Left renal pelvis (tissue), 4 donors: ENCODE measurements at regions not wholly inside any gene's neighbourhood (a gene's known extent, or its start where the extent isn't known, plus 50 kb on each side); places are given as distances from the start of the nearest gene placed in this dataset.

ENCODE experiments used
- DNase-seq, 4 donors: peaks; one replicate each; pipeline ENCODE4 v3.0.0-alpha.2; 2013; ENCODE audit warnings: low read depth in 4 of 4, low spot score in 3 of 4

DNA sequence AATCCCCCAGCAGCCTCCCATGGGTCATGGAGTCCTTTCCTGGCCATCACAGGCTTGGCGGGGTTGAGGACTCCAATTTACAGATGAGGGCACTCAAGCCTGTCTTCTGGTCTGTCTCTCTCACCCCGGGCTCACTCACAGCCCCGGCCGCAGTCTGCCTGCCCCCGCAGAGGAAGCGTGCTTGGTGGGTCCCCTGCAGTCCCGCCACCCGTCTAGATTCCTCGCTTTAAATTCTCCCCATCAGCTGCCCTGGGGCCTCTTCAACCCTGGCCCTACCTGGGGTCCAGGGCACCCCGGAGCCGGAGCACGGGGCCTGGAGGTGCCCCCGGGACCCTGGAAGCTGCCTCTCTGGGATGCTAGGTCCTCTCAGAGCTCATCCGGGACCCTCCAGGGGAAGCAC is 92.9 kb downstream of the ENGASE start:
- DNase-seq = no peak

DNA sequence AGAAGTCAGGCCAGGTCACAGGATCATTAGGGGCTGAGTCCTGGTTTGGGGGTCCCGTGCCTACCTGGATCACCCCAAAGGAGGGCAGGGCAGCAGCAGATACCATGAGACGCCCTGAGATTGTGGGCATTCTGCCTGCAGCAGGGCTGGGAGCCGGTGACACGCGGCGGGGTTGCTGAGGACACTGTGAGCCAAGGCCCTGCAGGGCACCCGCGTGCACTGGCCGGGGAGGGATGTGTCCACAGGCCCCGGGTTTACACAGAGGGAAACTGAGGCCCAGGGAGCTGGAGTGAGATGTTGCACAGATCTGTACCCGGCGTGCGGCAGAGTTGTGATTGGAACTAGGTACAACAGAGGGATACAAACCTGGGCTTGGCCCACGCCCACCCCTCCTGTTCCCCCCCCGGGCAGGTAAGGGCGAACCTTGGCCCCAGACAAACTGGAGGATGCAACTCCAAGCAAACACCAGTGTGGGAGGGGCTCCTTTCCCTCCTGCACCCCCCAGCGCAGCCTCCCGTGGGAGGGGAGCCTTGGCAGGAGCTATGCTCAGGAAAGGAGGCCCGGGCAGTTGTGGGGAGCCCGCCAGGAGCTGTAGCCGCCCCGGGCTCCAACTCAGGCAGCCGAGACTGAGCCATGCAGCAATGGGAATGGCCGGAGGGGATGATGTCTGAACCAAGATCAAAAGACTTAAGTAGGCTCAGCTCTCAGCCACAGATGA is 91.3 kb downstream of the ENGASE start:
- no peak for DNase-seq

DNA sequence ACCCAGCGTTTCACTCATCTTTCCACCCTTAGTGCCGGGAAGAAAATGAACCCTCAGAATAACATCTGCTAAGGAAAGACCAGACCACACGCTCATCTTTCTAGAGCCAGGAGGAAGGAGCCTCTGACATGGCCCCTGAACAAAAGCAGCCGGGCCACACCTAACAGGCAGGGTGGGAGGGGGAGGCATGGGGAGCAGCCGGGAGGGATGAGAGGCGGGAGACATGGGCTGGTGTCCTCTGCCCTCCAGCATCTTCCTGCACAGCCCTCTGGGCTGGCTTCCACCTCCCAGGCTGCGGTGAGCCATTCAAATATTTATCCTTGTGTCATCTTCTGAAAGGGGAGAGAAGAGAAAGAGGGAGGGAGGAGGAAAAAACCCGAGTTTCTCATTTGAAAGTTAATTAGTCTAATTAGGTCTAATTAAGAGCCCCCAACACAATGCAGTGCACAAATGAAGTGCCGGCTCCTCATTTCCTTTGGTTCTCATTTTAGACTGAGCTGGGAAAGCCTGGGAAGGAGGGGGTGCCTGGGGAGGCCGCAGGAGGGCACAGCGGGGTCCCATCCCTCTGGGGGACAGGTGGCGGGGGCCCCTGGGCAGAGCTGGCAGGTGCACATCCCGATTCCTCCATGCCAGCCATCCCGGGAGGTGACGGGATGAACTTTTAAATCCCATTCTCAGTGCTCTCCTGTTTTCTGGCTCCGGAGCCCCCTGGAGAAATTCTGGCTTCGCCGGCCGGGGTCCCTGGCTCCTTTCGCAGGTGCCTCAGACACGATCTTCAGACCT is 90.5 kb downstream of the ENGASE start:
- no peak for DNase-seq

DNA sequence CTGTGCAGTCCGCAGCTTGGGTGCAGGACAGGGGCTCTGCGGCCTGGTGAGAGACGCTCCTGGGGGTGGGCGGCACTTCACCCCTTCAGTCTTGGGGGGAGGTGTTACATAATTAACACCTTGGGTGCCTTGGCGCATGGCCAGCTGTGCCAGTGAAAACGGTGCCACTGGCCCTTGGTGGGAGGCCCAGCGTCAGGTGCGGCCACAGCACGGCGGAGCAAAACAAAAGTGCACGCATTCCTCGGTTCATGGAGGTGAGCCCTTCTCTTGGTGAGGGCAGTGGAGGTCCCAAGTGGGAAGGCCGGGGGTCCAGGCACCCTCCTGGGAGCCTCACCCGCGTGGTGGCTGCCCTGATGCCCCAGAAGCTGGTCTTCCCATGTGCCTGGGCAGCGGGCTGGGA is 89.8 kb downstream of the ENGASE start:
- DNase-seq = no peak

DNA sequence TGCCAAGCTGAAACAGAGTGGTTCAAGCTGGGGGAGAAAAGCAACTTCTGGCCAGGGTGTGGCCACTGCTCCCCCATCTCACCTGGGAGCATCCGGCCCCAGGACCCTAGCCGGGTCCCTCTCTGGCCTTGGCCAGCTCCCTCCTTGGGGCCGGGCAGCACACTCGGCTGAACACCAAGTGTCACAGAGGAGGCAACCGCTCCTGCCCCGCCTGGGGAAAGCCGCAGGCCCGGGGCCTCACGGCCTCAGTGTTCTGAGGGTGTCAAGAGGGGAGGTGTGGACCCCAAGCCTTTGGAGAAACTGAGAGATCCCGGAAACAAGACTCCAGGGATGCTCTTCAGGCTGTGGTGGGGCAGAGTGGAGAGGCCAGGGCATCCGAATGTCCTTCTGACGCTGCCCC is 88.4 kb downstream of the ENGASE start:
- DNase-seq = no peak

DNA sequence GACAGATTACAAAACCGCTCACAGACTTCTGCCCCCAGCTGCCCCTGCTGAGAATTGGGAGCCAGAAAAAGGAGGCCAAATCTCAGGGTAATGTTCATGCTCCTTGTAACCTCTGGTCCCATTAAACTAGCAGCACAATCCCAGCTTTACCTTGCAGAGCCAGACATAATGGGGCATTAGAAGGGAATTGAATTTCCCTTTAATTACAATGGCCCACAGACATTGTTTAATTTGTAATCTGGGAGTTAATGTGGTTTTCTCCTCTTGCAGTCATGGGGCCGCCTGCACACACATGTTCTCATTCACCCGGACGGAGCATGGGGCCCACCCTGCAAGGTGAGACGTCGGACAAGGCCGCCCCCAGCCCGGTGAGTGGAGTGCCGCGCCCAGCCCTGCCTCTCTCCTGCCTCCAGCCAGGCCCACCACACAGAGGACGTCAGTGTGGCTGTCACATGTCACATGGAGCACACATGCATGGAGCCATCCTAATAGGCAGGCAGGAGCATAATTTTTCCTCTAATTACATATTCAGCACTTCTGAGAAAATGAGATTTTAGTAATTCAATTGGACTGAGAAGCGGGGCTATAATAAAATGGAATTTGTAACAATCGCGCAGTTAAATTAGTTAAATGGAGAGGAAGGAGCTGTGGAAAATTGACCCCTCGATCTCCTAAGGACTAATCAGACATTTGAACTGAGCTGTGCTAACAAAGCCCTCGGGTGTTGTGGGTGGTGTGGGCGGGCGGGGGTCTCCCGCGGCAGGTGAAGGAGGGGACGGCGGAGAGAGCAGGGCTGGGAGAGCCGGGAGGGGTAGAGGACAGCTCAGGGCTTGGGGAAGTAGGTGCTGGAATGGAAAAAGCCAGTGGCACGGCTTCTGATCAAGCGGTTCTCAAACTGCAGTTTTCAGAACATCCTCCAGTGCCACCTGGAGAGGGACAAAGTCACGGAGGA is 87.7 kb downstream of the ENGASE start:
- no peak for DNase-seq

DNA sequence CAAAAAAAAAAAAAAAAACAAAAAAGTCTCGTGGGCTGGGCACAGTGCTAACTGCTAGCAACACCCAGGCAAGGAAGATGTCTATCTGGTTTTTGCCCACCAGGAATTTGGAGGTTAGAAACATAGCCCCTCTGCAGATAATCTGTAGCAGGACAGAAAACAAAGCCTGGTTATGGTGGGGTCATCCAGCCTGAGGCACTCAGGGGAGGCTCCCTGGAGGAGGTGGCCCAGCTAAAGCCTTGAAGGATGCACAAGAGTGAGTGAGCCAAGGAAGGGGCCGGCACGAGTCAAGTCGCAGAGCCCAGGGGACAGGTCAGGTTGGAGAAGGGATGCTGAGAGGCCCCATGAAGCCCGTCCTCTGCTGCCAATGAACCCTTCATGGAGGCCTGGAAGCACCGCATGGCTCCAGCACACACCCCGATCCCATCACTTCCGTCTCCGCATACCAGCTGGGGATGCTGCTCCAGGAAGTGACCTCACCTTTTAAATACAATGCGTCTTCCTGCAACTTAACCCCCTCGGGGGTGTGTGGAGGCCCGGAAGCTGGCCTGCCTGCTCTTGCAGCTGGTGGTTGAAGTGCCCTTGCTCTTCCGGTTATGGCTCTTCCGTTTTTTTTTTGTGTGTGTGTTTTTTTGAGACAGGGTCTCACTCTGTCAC is 86.5 kb downstream of the ENGASE start:
- DNase-seq = no peak

DNA sequence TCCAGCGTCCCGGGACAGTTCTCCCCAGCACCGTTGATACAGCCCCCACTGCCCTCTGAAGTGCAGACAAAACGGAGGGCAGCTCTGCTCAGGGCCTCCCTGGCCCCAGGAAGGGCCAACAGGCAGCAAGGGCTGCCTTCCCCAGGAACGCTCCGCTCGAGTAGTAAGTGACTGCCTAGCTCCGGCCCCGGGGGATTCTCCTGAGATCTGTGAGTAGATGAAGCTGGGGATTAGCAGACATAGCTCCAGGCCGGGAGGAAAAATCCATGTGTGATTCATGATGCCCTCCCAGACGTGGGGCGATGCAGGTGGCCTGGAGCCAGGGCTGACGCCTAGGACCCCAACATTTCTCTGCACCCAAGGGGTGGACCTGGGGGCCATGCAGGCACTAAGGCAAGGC is 85.3 kb downstream of the ENGASE start:
- no peak for DNase-seq

DNA sequence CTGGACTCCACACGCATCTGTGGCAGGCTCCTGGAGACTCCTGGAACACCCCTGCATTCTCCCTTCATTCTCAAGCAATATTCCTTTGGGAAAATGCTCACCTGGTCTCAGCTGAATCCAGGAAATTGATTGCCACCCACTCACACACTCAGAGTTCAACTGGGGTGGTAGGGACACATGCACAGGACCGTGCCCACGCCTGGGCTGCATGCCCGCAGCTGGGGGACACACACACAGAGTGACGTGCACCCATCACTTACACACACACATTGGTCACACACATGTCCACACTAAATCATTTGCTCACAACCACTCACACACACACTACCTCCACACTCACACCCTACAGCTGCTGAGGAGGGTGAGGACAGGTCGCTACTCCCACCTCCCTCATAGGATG is 84.8 kb downstream of the ENGASE start:
- DNase-seq = no peak

DNA sequence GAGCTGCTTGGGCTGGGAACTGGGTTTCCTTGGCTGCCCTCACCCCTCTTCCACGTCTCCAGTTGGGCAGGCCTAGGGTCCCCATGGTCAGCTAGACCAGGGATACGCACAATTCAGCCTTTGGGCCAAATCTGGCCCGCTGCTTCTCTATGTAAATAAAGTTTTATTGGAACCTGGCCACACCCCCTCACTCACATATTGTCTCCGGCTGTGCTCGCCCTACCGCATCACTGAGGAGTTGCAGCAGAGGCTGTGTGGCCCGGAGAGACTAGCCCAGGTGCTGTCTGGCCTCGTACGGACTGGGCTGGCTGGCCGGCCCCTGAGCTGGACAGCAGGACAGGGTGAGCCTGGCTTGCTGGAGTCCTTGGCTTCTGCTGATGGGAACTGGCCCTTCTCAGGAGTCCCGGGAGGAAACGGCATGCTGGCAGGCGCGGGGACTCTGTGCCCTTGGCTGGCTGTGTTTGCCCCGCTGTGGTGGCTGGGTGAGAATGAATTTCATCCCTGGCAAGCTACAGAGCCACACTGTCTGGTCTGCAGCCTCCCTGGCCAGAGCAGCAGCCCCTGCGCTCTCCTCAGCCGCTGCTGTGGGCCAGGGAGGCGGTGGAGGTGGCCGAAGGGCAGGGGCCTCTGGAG is 82.0 kb downstream of the ENGASE start:
- DNase-seq = no peak

DNA sequence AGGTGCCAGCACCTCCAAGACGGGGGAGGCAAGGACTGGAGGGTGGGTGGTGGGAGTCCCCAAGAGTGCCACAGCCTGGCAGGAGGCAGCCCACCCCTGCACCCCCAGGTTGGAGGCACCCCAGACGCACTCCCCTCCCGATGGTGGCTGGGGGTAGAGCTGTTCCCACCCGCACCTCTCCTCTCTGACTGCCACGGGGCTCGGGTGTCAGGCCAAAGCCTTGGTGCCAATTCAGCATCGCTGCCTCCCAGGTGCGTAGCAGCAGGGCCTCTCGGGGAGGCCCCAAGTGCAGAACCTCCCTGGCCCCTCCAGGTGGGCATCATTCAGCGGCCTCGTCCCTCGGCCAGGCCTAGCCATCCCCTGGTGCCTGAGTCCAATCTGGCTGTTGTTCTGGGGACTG is 81.1 kb downstream of the ENGASE start:
- DNase-seq = no peak

DNA sequence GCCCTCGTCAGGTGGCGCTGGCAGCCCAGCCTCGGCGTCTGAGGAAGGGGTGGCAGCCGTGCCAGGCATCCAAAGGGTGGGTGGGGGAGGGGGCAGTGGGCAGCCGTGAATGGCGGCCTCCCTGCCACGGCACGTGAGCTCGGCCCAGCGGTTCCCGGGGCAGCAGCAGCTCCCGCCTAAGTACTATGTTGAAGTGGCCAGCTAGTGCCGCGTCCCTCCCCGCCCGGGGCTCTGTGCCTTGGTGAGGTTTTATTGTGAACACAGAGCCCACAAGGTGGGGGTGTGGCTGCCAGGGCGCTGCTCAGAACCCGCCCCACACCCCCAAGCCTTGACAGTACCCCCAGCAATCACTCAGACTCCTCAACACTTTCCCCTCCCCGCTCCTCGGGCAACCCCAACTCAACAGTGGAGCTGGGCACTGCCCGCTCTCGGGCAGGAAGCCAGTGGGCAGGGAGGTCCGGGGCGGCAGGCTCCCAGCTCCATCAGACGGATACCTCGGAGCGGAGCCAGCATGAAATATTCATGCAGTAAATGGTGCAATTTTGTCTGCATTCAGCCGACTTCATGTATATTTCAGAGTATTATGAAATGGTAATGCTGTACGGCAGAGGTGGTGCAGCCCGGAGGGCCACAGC is 80.4 kb downstream of the ENGASE start:
- DNase-seq = no peak

DNA sequence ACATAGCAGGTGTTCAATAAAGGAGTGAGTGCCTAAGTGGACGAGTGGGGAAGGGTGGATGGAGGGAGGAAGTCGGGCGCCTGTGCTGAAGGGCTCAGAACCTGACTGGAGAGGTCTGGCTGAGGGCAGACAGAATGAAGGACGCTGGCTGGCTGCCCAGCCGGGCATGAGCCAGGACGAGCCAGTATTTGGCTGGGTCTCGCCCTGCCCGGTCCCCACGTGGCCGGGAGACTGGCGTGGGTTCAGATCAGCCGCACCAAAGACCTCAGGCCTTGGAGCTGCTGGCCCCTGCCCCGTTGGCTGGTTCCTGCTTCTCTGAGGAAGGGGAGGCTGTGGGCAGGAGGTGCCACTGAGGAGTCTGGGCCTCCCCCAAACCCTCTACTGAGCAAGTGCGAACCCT is 79.8 kb downstream of the ENGASE start:
- no peak for DNase-seq

DNA sequence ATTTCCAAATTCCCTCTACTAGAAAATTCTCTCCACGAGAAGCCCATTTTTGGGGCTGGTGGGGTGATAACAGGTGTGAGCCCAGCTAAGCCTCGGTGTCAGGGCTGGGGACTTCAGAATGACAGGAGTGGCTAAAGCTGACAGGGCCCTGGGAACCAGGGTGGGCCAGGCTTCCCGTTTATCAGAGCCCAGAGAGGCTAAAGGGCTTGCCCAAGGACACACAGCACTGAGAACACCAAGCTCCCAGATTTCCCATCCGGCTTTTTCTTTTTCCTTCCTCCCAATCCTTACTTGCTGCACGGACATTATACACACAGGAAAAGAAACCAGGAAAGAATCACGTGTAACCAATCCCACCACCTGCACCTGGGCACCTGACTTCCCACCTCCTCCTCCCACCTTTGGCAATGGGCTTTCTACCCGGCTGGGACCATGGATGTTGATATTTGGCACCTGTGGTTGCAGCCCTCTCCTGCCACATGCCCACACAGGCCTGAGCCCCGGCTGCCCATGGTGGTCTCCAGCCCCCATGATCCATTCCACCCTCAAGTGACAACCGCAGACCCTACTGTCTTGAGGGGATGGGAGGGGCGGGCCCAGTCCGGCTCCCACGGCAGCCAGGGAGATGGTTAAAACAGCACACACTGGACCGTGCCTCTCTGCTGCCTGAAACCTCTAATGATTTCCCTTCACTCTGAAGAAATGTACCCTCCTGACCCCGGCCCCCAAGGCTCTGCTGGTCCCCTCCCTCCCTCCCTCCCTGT is 78.9 kb downstream of the ENGASE start:
- no peak for DNase-seq

DNA sequence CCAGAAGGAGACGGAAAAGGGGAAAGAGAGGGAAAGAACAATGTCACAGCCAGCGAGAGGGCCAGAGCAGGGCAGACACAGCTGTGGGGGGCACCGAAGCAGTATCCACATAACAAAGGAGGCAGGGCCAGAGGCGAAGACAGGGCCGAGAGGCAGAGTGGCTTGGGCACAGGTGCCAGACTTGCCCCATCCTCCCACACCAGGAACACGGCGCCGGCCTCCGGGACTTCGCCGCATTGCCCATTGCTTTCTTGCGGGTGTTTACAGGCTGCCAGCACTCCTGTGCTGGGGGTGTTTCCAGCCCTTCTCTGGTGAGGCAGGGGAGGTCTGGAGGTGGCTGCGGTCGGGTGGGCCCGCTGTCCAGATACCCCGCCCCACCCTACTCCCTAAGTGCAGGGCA is 78.0 kb downstream of the ENGASE start:
- DNase-seq = no peak

DNA sequence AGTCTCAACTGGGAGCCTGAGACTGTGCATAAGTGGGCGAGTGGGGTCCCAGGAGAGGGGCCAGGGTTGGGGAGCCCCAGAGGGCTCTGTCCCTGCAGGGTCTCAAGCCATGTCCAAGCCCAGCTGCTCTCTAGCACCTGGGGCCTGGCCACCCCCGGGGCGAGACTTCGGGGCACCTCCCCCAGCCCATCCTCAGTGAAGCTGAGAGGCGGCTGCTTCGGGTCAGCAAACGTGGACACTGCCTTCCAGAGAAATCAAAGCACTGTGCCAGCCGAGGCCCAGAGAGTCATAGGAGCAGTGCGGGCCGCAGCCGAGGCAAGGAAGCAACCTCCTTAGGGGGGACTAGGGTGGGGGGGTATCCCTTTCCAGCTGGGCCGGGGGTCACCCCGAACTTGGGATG is 77.5 kb downstream of the ENGASE start:
- DNase-seq = no peak

DNA sequence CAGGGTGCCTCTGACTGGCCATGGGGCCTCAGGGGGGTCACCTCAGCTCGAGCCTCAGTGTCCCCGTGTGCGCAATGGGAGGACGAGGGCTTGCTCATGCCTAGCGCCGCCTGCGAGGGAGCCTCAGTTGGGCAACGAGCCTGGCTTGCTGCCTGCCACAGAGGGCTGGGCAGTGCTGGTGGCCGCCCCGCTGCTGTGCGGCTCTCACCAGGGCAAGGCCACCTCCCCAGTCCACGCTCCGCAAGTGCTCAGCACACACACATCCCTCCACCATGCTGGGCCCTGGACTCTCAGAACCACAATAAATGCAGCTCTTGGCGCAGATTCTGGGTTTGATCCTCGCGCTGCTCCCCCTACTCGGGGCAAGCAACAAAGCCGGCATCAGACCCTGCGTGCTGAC is 76.2 kb downstream of the ENGASE start:
- no peak for DNase-seq

DNA sequence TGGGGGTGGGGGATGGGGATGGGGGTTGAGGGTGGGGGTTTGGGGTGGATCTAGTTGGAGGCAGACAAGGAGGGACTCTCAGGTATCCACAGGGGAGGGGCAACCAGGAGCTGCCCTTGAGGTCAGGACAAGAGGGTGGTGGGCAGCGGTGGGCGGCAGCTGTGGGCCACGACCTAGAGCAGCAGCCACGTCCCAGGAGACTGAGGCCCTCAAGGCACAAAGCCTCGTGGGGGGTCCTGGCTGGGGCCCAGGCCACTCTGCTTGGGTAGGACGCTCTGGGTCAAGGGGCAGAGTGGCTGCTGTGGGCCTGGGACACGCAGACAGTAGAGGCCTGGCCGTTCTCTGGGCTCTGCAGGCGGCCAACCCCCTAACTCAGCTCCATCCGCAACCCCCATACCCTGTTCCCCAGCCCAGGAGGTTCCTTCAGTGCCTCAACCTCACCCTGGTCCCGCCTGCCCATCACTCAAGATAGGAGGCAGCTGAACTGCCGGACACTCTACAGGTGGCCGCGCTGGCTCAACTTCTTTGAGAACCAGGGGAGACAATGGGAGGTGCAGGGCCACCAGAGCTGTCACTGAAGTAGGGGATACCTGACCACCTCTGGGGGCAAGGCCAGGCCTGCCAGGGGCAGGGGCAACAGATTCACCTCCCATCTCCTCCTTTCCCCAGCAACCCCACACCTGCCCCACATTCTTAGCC is 75.6 kb downstream of the ENGASE start:
- DNase-seq = no peak

DNA sequence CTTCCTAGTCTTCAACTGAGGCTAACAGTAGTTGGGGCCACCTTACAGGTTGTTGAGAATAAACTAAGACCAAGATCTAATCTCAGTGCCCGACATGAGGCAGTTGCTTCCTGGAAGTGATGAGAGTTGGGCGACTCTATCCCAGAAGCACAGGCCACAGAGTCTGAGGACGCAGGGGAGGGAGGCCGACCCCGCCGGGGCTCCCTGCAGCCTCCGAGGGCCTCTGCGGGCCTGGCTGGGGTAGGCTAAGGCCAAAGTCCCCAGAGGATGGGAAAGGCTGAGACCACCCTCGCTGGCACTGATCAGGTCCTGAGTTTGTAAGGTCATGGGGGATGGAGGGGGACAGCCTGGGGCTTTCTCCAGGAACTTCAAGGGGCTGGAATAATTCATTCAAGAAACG is 74.0 kb downstream of the ENGASE start:
- no peak for DNase-seq
